ENCODE measurements at regions not wholly inside any gene's neighbourhood (a gene's known extent, or its start where the extent isn't known, plus 50 kb on each side); places are given as distances from the start of the nearest gene placed in this dataset.
"Not testable (repeated sequence)": the region's sequence is repeated elsewhere in the genome, so short reads cannot be mapped to it uniquely, and the experiment has no call there.

- TF ChIP-seq, protein P1, sequence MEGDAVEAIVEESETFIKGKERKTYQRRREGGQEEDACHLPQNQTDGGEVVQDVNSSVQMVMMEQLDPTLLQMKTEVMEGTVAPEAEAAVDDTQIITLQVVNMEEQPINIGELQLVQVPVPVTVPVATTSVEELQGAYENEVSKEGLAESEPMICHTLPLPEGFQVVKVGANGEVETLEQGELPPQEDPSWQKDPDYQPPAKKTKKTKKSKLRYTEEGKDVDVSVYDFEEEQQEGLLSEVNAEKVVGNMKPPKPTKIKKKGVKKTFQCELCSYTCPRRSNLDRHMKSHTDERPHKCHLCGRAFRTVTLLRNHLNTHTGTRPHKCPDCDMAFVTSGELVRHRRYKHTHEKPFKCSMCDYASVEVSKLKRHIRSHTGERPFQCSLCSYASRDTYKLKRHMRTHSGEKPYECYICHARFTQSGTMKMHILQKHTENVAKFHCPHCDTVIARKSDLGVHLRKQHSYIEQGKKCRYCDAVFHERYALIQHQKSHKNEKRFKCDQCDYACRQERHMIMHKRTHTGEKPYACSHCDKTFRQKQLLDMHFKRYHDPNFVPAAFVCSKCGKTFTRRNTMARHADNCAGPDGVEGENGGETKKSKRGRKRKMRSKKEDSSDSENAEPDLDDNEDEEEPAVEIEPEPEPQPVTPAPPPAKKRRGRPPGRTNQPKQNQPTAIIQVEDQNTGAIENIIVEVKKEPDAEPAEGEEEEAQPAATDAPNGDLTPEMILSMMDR (IDR thresholded peaks at IDR 0.05; ENCODE audit: low read depth, low read length) = no peak
- DNase-seq (ENCODE audit: extremely low read depth, low read depth) = no peak
These were observed 158.9 kb downstream of the FAM174A start for GRCh38 chr5:100694100-100694499.

DNA sequence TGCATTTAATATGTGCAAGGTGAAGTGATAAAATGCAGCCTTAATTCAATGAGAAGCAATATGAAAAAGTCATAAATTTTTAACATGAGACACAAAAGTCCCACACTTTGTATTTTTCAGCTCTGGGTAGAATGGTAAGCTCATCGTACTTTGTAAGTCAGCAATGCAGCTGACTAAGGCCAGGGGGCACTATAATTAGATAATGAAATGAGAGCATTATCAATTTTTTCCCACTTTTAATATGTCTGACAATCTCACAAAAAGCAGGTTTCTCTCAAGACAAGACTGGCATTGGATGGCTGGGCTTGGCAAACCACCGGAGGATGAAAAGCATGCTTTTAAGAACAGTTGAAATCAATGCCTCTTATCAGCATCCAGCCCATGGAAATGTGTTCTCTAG is 162.8 kb downstream of the FAM174A start:
- TF ChIP-seq, protein P1 (IDR thresholded peaks at IDR 0.05; ENCODE audit: low read depth, low read length) = peak; percentile 4

GRCh38 chr5:100706776-100707175 is 171.6 kb downstream of the FAM174A start:
- TF ChIP-seq, protein P1 (IDR thresholded peaks at IDR 0.05; ENCODE audit: low read depth, low read length) = no peak; the same call in 1 of the 2 replicates

More for the DNA sequence above, 162.8 kb downstream of the FAM174A start:
- DNase-seq (ENCODE audit: extremely low read depth, low read depth) = no peak

GRCh38 chr5:100708645-100709171 is 173.5 kb downstream of the FAM174A start:
- TF ChIP-seq, protein P1 (IDR thresholded peaks at IDR 0.05; ENCODE audit: low read depth, low read length) = no peak
- DNase-seq (ENCODE audit: extremely low read depth, low read depth) = no peak

More at GRCh38 chr5:100706776-100707175, 171.6 kb downstream of the FAM174A start:
- no peak for DNase-seq (ENCODE audit: extremely low read depth, low read depth)

GRCh38 chr5:100709771-100710170 is 174.6 kb downstream of the FAM174A start:
- DNase-seq (ENCODE audit: extremely low read depth, low read depth) = no peak

DNA sequence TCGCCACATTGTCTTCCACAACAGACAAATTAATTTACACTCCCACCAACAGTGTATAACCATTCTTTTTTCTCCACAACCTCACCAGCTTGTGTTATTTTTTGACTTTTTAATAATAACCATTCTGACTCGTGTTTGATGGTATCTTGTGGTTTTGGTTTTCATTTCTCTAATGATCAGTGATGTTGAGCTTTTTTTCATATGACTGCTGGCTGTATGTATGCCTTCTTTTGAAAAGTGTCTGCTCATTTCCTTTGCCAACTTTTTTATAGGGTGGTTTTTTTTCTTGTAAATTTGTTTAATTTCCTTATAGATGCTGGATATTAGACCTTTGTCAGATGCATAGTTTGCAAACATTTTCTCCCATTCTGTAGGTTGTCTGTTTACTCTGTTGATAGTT is 179.6 kb downstream of the FAM174A start:
- DNase-seq (ENCODE audit: extremely low read depth, low read depth) = not testable (repeated sequence)

More at GRCh38 chr5:100709771-100710170, 174.6 kb downstream of the FAM174A start:
- TF ChIP-seq, protein P1 (IDR thresholded peaks at IDR 0.05; ENCODE audit: low read depth, low read length) = no peak

DNA sequence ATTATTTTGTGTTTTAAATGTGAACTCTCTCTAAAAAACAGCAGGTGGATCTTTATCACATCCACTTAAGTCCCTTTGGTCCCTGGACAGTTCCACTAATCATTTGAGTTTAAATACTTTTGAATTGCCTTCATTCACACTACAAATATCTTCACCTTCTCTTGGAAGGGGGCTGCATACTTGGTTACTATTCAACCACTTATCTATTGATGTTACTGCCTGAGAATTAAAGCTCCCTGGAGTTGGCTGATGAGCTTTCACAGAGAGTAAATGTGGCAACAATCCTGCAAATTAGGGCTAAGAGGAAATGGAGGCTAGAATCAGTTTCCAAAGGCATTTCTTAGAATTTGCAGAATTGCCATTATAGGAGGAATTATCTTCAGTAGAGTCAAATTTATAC is 180.4 kb downstream of the ST8SIA4 start:
- TF ChIP-seq, protein P1 (IDR thresholded peaks at IDR 0.05; ENCODE audit: low read depth, low read length) = no peak
- DNase-seq (ENCODE audit: extremely low read depth, low read depth) = no peak

DNA sequence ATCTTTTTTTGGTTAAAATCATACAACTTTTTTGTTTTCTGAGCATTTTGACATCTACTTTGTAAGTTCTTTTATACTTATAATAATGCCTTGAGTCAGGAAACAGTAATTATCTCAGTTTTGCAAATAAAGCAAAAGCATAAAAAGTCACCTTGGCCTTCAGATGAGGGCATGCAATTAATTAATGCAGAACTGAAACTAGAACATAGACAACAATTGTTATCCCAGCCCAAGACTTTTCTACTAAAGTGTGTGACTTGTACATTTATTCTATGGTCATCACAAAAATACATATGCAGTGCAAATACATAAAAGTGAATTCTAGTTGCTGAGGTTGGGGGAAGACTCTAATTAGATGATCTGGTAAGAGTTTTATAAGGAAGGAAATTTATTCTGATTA is 179.9 kb downstream of the ST8SIA4 start:
- no peak for DNase-seq (ENCODE audit: extremely low read depth, low read depth)
- TF ChIP-seq, protein P1 (IDR thresholded peaks at IDR 0.05; ENCODE audit: low read depth, low read length) = no peak

Data from AG09319 (cell line).